NCI-H1417 treated with DMSO at 0.1 percent for 48 hours (cell line): ENCODE measurements at regions not wholly inside any gene's neighbourhood (a gene's known extent, or its start where the extent isn't known, plus 50 kb on each side); places are given as distances from the start of the nearest gene placed in this dataset.

Source experiments
- DNase-seq: peaks from one replicate; lab custom pipeline; 2025; lab: John Stamatoyannopoulos, UW

GRCh38 chr4:123323998-123324397 is 72.6 kb upstream of the SPRY1 start:
- no peak for DNase-seq

- no peak for DNase-seq
These were observed 71.3 kb upstream of the SPRY1 start for GRCh38 chr4:123325241-123325681.

GRCh38 chr4:123327346-123327745 is 69.2 kb upstream of the SPRY1 start:
- no peak for DNase-seq

GRCh38 chr4:123327846-123328429 is 68.7 kb upstream of the SPRY1 start:
- DNase-seq = no peak

- DNase-seq = no peak
These were observed 57.9 kb upstream of the SPRY1 start for GRCh38 chr4:123338715-123339114.

- no peak for DNase-seq
These were observed 56.9 kb upstream of the SPRY1 start for GRCh38 chr4:123339507-123340380.

- DNase-seq = no peak
These were observed 56.3 kb upstream of the SPRY1 start for GRCh38 chr4:123340381-123340701.

- no peak for DNase-seq
These were observed 54.1 kb upstream of the SPRY1 start for GRCh38 chr4:123342498-123342897.

- DNase-seq = no peak
These were observed 53.1 kb upstream of the SPRY1 start for GRCh38 chr4:123343400-123344041.

- no peak for DNase-seq
These were observed 51.3 kb upstream of the SPRY1 start for GRCh38 chr4:123345137-123345934.

- DNase-seq = no peak
These were observed 50.7 kb upstream of the SPRY1 start for GRCh38 chr4:123345935-123346300.

GRCh38 chr4:123346330-123346940 is 50.2 kb upstream of the SPRY1 start:
- no peak for DNase-seq
